Mucosa of gallbladder (tissue), 1 donor: ENCODE measurements at regions not wholly inside any gene's neighbourhood (a gene's known extent, or its start where the extent isn't known, plus 50 kb on each side); places are given as distances from the start of the nearest gene placed in this dataset.

Experiments used
- DNase-seq: peaks from one replicate; pipeline ENCODE4 v3.0.0-alpha.2; 2020; ENCODE audit warnings: low spot score
- donor health status: DM: no; HTN: no; CAD: no.

DNA sequence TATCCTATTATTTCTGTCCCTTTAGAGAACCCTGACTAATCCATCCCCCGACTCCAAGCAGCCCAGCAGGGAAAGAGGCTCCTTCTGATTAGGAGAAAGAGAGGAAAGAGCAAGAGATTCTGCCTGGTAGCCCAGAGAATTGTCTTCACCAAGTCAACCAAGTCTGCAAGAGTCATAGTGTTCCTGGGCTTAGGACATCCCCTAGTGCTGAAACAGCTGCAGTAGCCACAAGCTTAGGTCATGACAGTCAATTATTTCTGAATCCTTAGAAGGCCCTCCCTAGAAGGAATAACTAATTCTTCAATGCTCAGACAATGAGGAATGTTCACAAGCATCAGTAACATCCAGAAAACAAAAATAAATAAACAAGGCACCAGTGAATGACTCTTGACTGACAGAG, 480.3 kb upstream of the GRIA3 start:
- DNase-seq: no peak

DNA sequence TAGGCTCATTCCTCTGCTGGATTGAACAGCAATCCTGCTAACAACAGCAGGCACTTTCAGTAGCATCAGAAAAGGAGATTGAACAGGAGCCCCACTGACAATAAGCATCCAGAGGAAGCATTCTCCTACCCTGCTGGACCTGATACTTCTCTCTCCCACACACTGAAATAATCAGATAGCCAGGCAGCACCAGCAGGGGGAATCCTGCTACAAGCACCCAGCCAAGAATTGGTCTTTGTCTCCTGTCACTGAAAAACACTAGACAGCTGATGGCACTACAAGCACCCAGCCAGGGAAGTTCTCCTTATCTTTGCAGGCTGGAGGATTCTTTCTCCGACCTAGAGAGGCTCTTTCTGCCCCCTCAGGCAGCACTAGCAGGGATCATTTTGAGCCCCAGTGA, 444.3 kb upstream of the GRIA3 start:
- DNase-seq: no peak

DNA sequence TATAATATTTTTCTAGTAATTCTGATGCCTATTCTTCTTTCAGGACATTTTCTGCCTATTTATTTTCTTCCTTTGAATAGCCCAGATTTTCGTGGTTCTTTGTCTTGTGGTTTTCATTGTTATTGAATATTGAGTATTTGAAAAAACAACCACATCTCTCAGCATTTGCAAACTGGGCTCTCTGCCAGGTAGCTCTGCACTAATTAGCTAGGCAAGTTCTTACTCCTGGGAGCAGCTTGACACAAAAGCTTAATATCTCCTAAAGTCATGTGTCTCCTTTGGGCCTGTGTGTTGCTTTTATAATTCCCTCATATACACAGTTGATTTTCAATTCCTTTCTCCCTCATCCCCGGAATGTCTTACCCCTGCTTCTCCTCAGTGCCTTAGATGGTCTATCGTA, 413.5 kb upstream of the GRIA3 start:
- DNase-seq: no peak

DNA sequence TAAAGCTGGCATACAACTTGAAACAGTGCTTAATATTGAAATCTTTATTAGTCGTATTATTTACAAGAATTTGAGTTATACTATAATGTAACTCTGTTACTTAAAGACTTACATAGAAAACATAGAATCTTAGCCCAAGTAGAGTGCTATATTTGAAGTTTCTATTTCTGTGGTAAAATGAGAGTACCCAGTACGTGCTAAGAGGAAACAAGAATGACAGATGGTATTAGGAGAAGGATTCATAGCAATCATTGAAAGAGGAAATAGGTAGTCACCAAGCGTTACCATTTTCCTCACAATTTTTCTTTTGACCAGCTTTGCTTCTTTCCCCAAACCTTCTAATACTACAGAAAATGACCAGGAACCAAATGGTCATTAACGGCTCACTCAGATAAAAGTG, 412.1 kb upstream of the GRIA3 start:
- DNase-seq: no peak

DNA sequence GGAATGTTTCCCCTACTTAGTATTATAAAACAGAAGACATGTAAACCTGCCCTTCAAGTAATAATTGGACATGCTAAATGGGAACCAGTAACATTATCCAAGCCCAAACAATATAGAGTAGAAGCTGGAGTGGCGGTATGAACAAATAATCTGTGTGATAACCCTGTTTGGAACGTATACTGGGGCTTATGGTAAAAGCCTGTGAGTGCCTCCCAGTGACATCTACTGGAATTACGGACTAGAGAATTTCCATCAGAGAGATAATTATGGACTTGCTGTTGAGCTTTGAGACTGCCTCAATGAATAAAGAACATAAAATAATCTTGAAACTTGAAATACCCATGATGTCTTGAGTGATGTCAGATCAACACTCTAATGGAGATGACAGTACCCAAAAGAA, 406.3 kb upstream of the GRIA3 start:
- no peak for DNase-seq

DNA sequence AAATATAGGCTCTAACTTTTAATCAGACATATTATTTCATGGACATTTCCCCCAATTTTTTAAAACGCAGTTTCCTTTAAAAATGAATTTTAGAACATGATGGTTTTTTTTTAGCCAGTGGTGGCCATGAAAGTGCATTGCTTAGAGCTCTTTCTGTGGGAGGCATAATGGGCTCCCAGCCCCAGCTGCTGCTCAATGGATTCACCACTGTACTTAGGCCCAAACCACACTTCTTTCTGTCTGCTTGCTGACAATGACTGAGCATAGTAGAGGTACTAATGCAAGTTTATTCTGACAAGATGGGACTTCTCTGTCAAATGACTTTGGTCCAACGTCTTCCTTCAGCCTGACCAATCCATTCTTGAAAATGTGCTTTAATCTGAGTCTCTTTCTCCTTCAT, 400.2 kb upstream of the GRIA3 start:
- no peak for DNase-seq

DNA sequence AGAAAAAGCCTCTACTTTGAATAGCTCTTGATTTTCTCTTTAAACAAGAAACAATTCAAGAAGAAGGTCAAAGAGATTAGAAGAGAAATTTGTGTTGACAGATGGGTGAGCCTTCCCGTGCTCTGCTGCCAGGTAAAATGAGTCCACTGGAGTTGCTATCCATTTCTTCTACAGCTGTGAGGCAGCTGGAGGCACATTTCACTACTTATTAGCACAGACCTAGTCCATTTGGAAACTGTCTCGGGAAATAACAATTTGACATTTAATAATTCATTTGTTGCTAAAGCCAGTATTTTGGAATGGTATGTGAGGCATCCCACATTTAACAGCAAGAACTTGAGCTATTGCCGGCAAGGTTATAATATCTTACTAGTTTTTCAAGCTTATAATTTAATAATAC, 396.8 kb upstream of the GRIA3 start:
- DNase-seq: no peak

DNA sequence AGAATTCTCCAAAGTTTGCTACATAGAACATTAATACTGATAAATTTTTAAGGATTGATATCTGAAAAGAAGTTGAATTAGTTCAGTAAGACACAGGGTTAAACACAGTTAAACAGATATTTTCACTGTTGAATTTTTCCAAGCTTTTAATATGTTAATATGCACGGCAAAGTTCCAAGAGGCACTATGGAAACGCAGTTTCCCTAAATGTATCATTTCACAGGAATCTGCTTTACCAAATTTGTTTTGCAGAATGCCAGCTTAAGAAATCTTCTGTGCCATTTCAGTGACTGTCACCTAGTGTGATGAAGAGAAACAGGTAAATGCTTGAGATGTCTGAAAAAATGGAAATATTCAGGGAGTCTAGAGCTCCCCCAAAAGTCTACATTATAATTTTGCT, 395.9 kb upstream of the GRIA3 start:
- no peak for DNase-seq

DNA sequence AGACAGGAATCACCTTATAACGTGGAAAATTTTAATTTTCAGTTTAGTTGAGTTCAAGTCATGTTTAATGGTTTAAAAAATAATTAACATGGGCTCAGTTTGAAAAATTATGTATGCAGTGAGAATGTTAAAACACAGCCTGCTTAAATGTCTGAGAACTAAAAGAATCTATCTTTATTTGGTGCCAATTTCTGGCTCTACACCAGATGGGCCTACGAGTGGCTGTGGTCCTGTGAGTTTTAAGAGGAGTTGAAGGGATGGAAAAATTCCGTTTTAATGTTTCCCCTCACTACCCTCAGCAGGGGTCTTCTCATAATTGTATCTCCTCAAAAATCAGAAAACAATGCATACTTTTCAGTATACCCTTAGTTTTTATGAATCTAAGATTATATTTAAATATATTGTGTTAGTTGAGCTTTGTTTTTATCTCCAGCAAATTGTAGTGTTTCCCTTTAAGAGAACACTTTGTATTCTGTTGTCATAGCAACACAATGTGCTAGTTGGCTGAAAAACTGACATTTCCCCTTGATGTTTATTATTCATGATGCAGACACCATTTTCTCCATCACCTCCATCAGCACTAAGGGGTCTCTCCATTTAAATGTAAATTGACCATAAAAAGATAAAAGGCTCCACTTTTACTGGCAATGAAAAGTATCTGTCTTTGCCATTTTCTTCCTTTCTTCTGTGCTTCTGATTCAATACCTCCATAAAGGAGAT, 393.5 kb upstream of the GRIA3 start:
- DNase-seq: no peak

DNA sequence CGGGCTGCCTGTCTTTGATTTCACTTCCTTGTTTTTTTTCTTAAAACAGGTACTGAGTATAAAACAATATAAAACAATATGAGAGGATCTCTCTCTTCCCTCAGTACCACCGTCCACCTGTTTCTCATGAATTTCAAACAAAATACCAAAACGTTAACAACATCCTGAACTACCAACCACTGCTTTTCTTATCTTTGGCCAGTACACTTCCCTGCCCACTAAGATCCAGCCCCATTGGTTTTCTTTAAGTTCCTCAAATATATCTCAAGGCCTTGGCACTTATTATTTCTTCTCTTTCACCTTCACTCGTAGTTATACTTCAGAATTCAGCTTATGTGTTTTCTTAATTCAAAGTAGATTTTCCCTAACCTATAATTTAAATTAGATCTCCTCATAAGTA, 370.2 kb upstream of the GRIA3 start:
- DNase-seq: no peak

DNA sequence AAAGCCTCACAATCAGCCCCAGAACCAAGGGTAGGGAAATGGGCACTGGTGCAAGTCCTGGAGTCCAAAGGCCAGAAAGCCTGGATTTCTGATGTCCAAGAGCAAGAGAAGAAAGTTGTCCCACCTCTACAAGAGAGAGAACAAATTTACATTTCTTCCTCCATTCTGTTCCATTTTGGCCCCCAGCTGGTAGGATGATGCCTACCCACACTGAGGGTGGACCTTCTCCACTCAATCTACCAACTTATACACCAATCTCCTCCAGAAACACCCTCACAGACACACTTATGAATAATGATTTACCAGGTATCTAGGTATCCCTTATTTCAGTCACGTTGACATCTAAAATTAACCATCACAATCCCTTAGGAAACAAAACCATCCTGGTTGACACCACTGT, 367.8 kb upstream of the GRIA3 start:
- no peak for DNase-seq

DNA sequence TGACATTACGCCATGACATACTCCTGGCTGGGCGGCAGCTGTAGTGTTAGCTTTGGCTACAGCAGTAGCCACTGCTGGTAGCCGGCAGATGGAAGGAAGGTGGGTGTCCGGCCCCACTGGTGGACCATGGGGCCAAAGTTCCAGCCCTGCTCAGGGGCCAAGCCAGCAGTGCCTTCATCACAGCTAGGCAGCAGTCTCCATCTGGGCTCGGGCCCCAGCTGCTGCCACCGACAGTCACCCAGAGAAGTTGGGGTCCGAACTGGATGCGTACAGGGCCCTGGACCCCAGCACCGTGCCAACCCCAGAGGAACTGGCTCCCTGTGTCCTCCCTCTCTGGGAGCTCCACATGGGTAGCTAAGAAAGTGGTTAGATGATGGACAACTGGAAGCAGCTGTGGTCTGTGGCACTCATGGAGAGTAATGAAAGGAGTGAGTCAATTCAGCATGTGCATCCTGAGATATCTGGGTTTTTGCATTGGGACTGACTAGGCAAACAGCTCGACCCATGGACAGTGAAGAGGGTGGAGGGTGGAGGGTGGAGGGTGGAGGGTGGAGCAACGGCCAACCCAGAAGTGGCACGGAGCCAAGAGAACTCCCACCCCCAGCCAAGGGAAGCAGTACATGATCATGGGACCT, 366.6 kb upstream of the GRIA3 start:
- DNase-seq: no peak

DNA sequence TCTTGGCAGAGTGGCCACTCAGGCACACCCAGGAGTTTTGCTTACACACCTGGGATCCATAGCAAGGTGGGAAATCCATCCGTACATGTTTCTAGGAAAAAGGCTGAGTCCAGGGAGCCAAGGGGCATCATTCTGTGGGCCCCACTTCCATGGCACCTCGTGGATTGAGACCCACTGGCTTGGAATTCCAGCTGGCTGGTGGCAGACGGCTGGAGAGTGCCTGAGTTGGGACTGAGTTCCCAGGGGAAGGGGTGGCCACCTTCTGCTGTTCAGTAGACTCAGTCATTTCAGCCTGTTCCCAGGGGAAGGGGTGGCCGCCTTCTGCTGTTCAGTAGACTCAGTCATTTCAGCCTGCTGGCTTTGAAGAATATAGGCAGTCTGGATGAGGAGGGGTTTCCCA, 366.0 kb upstream of the GRIA3 start:
- DNase-seq: no peak

DNA sequence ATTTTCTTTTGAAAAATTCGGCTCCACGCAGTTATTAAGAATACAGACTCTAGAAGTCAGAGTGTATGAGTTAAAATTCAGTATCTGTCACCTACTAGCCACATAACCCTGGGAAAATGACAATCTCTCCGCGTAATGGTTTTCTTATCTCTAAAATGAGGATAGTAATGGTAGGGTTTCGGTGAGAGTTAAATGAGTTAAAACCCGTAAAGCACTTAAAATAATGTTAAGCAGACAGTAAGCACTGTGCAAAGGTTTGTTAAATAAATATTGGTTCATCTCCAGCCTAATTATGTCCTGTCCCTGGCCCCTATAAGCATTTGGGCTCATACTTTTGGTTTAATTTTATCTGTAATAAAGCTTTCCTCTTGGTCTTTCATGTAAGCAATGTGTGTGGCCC, 350.8 kb upstream of the GRIA3 start:
- DNase-seq: no peak

DNA sequence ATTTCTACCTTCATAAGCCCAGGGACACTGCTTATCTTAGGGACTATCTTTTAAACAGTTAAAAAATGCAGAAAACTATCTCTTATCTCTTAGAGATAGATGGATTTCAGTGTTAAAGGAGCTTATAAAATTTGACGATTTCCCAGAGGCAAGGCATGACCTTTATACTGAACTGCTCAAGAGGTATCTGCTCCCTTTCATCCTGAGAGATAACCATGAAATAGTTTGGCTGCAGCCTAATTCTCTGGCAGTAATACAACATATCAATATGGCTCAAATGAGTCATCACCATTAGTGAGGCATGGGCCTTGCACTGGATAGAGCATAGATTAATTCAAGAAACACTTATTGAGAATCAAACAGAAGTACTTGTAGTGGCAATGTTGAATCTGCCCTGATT, 348.2 kb upstream of the GRIA3 start:
- no peak for DNase-seq

DNA sequence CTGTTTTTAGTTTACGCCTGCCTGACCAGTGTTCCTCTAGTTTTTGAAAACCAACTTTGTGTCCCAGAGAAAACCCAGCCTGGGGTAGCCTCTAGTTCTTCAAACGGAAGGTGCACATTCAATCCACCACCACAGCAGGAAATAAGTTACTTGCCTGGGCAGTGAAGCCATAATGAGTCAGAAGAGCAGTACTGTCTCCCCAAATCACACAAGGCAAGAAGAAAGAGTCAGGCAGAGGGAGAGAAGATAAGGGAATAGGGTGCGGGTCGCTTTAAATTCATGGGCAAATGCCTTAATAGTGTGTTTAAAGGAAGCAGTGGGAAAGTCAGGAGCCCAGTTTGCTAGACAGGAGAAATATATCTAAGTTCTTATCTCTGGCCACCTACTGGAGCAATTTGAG, 333.8 kb upstream of the GRIA3 start:
- no peak for DNase-seq

DNA sequence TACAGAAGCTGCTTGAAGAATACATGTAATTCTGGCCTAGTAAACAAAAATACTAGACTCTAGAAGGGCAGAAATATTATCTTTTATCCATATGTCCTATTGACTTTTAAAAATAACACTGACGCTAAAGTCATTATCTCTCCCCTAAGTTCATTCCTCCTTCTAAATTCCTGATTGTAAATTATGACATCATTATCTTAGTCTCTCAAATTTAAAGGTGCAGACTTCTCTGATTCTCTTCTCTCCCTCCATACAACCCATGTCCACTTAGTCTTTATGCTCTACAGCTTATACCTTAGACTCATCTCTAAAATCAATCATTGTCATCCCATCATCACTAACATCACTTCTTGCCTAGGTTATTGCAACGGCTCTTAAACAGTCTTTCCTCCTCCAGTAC, 327.9 kb upstream of the GRIA3 start:
- DNase-seq: no peak

DNA sequence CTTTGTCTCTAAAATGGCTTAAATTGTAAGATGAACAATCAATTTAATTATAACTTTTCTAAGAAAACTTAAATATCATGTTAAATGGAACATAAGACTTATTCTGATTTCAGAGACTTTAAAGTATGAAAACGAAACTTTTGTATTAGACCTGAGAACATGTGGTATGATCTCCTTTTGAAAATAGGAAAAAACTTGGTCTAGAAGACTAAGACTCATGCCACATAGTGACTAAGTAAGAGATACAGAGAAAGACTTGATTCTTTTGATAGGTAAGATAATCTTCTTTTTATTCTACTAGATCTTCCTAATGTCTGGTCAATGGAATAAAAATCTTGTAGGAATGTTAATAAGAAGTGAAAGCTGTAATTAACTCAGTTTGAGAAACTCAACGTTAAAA, 326.3 kb upstream of the GRIA3 start:
- DNase-seq: no peak

DNA sequence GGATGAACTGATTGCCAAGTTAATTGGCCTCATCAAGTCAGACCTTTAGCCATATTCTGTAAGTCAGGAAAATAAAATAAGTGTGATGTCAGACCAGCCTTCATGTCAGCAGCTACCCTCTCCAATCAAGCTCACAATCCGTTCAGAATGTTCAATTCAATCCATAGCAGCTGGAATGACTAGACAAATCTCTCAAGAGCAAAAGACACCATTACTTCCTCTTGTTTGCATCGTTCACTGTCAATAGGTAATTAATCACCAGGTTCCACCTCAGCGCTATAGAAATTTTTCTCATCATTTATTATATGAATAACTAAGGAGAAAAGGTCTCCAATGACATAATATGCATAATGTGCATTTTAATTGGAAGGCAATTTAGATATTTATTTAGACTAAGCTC, 321.0 kb upstream of the GRIA3 start:
- DNase-seq: no peak

DNA sequence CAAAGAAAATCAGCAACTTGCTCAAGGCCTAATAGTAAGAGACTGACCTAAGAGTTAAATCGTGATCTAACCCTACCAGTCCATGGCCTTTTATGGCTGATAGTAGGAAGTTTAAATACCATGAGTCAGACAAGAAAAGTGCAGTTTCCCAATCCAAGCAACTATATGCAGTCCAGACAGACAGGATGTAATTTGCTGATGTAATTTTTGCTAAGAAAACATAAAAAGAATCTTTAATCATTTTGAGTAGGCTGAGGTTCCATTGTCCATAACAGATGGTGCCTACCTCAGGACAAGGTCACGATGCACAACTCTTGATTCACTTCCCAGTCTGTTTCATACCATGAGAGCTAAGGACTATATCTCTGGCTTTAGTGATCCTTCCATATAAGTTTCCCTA, 317.5 kb upstream of the GRIA3 start:
- DNase-seq: no peak

DNA sequence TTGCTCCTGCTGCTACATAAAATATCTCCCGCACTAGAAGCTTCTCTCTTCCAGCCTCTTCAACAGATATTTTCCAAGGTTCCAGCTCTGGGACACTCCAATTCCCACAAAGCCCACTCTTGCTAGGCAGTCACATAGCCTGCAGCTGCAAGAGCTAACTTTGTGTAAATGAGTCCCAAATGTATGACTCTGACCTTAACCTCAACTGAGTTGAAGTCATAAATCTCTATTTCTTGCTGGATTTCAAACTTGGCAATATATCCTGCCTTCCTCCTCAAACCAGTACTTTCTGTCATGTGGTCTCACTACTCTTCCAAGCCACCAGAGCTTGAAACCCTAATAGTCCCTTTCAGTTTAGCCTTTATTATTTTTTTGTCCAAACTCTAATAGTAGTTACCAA, 315.4 kb upstream of the GRIA3 start:
- no peak for DNase-seq

DNA sequence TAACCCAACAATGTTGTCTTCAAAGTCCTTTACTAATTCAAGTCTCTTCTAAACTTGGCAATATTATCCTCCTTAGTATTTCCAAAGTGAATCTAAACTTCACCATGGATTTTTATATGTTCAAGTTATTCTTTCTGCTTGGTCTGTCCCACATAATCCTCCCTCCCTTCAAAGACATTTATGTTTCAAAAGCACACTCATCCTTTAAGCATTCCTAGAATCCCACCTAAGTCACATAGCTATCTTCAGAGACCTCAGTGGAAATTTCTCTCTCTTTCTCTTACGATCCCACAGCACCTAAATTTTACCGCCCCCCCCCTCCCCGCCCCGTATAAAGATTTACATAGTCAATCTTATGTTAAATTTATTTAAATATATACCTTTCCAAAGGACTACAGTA, 314.9 kb upstream of the GRIA3 start:
- no peak for DNase-seq

DNA sequence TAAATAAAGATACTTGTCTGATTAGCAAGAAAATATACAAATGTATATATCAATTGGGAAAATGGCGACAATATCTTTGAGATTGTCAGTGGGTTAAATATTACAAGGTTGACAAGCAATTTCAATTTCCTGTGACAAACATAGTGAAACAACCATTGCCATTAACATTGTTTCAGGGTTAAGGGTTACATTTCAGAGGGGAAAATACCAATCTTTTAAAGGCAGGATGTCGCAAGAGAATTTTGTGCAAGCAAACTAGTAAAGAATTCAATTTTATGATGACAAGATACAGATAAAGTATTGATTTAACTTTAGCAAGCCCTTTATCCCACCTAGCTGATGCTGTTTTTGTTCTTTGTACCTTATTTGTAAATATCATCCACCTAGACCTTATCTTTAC, 305.8 kb upstream of the GRIA3 start:
- no peak for DNase-seq

DNA sequence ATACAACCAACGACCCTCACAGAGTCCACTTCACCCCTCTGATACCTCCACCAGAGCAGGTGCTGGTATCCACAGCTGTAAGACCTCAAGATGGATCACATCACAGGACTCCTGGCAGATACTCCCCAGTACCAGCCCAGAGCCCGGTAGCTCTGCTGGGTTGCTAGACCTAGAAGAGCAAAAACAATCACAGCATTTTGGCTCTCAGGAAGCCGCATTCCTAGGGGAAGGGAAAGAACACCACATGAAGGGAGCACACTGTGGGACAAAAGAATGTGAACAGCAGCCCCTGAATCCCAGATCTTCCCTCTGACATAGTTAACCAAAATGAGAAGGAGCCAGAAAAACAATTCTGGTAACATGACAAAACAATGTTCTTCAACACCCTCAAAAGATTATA, 303.1 kb upstream of the GRIA3 start:
- DNase-seq: no peak
